Activated CD4-positive, alpha-beta T cell treated with anti-CD3 and anti-CD28 coated beads for 48 hours (primary cell): ENCODE measurements at regions not wholly inside any gene's neighbourhood (a gene's known extent, or its start where the extent isn't known, plus 50 kb on each side); places are given as distances from the start of the nearest gene placed in this dataset.

ENCODE experiments used
- DNase-seq: peaks from one replicate; pipeline ENCODE4 v3.0.0-alpha.2; 2020

GRCh38 chr13:74040200-74040599 is 94.0 kb downstream of the KLF12 start:
- DNase-seq = peak; percentile 46

GRCh38 chr13:74039667-74040066 is 94.5 kb downstream of the KLF12 start:
- DNase-seq = no peak

GRCh38 chr13:74039154-74039553 is 95.0 kb downstream of the KLF12 start:
- DNase-seq = no peak

- DNase-seq = no peak
Observed at GRCh38 chr13:74037762-74038161, 96.4 kb downstream of the KLF12 start.

- DNase-seq = no peak
Observed at GRCh38 chr13:74036373-74036772, 97.8 kb downstream of the KLF12 start.

- no peak for DNase-seq
Observed at GRCh38 chr13:74035896-74036295, 98.3 kb downstream of the KLF12 start.

GRCh38 chr13:74032325-74032724 is 101.9 kb downstream of the KLF12 start:
- DNase-seq = no peak

GRCh38 chr13:74027161-74027779 is 106.9 kb downstream of the KLF12 start:
- no peak for DNase-seq

GRCh38 chr13:74026753-74027152 is 107.5 kb downstream of the KLF12 start:
- DNase-seq = peak; percentile 73

GRCh38 chr13:74025369-74025768 is 108.8 kb downstream of the KLF12 start:
- no peak for DNase-seq

GRCh38 chr13:74024856-74025255 is 109.3 kb downstream of the KLF12 start:
- DNase-seq = no peak

- DNase-seq = no peak
Observed at GRCh38 chr13:74024314-74024713, 109.9 kb downstream of the KLF12 start.

- DNase-seq = no peak
Observed at GRCh38 chr13:74023484-74023883, 110.7 kb downstream of the KLF12 start.

GRCh38 chr13:74021505-74021904 is 112.7 kb downstream of the KLF12 start:
- no peak for DNase-seq

GRCh38 chr13:74018062-74018431 is 116.2 kb downstream of the KLF12 start:
- DNase-seq = no peak

- no peak for DNase-seq
Observed at GRCh38 chr13:74017301-74018061, 116.7 kb downstream of the KLF12 start.

GRCh38 chr13:74015137-74015536 is 119.1 kb downstream of the KLF12 start:
- no peak for DNase-seq

GRCh38 chr13:74009100-74009668 is 125.0 kb downstream of the KLF12 start:
- DNase-seq = no peak

- no peak for DNase-seq
Observed at GRCh38 chr13:74006666-74007065, 127.5 kb downstream of the KLF12 start.

- DNase-seq = no peak
Observed at GRCh38 chr13:74005320-74006157, 128.7 kb downstream of the KLF12 start.

GRCh38 chr13:74004109-74004508 is 130.1 kb downstream of the KLF12 start:
- DNase-seq = no peak

GRCh38 chr13:74003374-74003773 is 130.8 kb downstream of the KLF12 start:
- no peak for DNase-seq

GRCh38 chr13:74000876-74001275 is 133.3 kb downstream of the KLF12 start:
- no peak for DNase-seq
